T-helper 2 cell (primary cell): ENCODE measurements at regions not wholly inside any gene's neighbourhood (a gene's known extent, or its start where the extent isn't known, plus 50 kb on each side); places are given as distances from the start of the nearest gene placed in this dataset.

ENCODE experiments used
- DNase-seq, 5 experiments: peaks; one replicate each; pipeline versions ENCODE4 v3.0.0 to v3.0.0-alpha.2; 2012 to 2022

GRCh38 chr12:66964629-66965028 is 285.8 kb upstream of the GRIP1 start:
- peak in 3 of 5 experiments; percentile 50 to 79 (median 51) for DNase-seq

- DNase-seq = no peak
These were observed 286.7 kb upstream of the GRIP1 start for GRCh38 chr12:66965621-66966020.

DNA sequence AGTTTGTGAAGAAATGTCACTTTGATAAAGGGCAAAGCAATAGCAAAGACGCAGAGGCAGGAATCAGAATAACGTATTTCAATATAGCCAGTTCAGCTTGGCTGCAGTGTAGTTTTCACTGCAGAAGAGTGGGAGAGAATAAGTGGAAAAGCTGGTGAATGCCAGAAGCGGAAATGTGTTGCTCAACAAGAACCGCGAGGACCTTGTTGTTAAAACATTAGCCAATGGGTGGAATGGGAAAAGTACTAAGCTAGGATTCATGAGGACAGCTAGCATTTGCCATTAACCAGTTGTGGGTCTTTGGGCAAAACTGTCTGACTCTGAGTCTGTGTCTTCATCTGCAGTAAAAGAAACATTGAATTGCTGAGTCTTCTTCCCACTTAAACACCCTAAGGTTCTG is 292.9 kb upstream of the GRIP1 start:
- no peak for DNase-seq

GRCh38 chr12:66976526-66976925 is 292.6 kb upstream of the CAND1 start:
- DNase-seq = no peak

- DNase-seq = no peak
These were observed 290.4 kb upstream of the CAND1 start for GRCh38 chr12:66978802-66979201.

- DNase-seq = peak in 1 of 5 experiments; percentile 20
These were observed 289.9 kb upstream of the CAND1 start for GRCh38 chr12:66979251-66979650.

GRCh38 chr12:66984077-66984476 is 285.1 kb upstream of the CAND1 start:
- DNase-seq = no peak

- DNase-seq = no peak
These were observed 284.2 kb upstream of the CAND1 start for GRCh38 chr12:66984962-66985361.

DNA sequence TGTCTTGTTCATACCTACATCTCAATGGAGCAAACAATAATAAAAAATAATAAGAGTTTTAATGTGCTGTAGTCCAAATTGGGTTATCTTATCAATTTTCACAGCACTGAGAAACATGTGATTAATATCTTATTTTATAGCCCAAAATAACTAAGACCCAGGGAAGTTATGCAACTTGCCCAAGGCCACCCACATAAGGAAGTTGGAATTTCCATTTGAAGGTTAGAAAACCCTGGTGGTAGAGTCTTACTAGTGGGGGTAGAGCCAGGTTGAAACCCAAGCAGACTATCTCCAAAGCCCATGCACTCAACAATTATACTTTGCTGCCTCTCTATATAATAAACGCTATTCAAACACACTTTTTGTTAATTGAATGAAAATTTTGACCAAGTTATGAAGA is 270.0 kb upstream of the CAND1 start:
- no peak for DNase-seq

GRCh38 chr12:67001251-67001650 is 267.9 kb upstream of the CAND1 start:
- DNase-seq = no peak

DNA sequence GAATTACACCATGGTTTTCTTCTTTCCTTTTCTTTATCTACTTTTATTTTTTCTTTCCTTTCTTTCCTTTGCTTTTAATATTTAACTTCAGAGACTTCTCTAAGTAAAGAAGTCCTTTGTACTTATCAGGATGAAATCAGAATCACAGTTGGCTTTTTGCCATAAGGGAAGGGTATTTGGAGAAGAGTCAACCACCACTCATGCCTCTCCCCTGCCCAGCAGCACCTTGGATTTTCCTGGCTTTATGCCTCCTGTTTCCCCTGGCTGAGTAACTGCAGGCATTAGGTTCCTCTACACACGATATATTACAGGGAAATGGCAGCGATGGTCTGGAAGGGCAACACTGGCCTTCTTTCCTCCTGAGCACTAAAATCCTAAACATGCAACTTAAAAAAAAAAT is 266.4 kb upstream of the CAND1 start:
- no peak for DNase-seq

DNA sequence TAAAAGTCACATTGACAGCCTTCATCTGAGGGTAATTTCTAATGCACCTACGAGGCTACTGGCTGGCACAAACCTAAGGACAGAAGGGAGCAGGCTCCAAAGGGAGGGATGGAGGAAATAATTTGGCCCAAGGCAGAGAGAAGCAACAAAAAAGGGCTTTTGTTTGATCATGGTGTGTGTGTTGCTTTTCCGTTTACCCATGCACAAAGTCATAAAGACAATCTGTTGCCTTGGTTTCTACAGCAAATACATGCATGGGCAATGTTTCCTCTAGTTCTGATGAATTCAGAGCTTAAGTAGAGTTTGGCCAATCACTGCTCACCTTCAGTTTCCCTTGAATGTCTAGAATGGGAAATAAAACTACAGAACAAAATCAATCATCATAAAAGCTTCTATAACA is 262.5 kb upstream of the CAND1 start:
- no peak for DNase-seq

DNA sequence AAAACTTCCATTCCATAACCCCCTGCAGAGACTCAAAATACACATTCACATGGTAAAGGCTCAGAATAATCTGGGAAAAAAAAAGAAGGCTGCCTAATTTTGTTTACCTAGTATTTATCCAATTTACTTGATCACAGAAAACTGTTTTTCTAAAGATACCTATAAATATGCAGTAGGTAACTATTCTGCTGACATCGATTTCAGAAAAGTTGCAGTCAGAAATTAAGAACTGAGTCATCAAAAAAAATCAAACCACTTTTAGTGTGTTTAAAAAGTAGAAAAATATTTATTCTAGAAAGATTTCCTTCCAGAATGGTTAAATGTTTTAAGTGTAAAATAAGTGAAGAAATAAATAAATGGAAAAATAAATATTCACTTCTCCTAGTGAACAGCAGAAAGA is 254.5 kb upstream of the CAND1 start:
- DNase-seq = no peak

- no peak for DNase-seq
These were observed 251.1 kb upstream of the CAND1 start for GRCh38 chr12:67018105-67018504.

DNA sequence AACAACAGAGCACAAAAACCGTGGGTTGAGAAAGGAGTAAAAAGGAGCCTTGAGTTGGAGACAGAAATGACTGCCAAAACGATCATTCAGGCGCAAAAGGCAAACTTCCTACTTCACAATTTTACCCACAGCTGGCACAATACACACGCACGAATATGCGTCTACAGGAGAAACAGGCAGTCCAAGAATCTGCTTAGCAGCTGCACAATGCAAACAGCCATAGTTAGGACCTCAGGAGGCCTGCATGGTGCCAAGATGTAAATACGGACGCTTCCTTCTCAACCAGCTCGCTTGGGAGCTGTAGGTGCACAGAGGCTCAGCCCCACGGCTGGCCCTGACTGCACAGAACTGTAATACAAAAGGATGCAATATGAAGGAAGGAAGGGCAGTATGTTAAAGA is 250.1 kb upstream of the CAND1 start:
- DNase-seq = no peak

- peak in 3 of 5 experiments; percentile 4 to 29 (median 6) for DNase-seq
These were observed 243.5 kb upstream of the CAND1 start for GRCh38 chr12:67025543-67026114.

DNA sequence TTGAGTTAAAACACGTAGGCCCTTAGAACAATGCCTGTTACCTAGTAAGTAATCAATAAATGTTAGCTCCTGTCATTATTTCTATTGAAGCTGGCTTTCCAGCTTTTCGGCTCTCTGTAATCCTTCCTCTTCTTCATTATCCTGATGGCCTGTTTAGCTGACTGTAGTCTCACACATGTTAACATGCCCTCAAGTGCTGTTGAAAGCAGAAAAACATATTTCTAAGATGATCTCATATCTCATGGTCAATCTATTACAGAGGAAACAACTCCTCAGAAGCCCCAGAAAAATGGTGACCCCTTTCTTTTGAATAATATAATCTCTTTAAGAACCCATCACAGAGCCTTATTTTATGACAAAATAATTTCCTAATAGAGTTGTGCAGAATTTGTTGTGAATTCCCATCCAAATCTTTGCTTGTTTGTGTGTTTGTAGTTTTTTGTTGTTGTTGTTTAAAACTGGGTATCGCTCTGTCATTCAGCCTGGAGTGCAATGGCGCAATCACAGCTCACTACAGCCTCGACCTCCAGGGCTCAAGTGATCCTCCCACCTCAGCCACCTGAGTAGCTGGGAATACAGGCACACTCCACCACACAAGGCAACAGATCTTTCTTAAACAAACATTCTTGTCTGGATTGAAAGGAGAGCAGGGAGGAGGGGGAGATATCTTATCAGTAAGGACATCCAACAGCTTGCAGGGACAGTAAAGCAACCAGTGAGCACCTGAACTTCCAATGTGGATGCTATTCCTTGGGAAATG is 242.5 kb upstream of the CAND1 start:
- no peak for DNase-seq

DNA sequence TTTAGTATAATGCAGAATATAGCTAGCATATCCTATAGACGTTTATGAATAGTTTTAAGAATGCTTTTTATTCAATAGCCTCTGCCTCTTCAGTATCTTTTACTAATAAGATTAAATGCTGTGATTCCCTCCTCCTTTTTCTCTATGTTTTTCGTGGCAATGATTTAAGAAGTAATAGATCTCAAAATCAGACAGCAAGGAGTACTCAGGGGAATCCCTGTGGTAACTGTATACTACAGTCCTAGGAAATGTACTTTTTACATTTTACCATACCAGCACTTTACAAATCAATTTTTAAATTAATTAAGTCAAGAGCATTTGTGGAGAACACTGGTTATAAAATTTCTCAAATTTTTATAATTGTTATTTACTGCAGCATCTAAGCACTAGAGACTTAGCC is 240.6 kb upstream of the CAND1 start:
- no peak for DNase-seq

- DNase-seq = no peak
These were observed 234.9 kb upstream of the CAND1 start for GRCh38 chr12:67034110-67034879.

DNA sequence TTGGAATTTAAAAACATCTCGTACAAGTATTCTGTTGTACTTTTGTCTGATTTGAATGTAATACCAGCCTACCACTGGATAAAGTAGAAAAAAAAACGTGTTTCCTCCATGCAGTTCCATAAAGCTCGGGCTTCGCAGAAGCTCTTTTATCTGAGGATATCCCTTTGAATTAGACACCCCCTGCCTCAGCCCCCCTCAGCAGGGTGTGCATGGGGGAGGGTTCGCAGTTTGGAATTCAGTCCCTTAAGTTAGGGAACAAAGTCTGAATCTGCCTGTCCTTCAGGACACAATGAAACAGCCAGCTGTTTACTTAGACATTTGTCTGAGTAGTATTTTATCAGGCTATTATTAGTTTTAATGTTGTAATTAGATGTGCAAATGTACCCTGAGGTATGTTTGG is 234.0 kb upstream of the CAND1 start:
- no peak for DNase-seq

DNA sequence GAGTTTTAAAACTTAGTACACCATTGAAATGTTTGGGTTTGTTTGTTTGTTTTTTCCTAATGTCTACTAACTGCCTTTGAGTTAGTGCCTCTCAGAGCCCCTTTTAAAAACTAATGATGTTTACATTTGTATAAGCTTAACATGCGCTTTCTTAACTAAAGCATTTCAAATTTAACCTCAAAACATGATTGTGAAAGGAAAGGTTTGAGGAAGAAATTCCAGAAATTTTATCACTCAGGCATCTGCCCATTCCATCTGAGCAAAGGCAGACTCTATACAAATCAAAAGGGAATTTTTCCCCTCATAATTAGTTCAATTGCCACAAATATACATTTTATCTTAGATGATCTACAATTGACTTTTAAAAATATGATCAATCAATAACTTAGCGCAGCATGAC is 230.7 kb upstream of the CAND1 start:
- no peak for DNase-seq

DNA sequence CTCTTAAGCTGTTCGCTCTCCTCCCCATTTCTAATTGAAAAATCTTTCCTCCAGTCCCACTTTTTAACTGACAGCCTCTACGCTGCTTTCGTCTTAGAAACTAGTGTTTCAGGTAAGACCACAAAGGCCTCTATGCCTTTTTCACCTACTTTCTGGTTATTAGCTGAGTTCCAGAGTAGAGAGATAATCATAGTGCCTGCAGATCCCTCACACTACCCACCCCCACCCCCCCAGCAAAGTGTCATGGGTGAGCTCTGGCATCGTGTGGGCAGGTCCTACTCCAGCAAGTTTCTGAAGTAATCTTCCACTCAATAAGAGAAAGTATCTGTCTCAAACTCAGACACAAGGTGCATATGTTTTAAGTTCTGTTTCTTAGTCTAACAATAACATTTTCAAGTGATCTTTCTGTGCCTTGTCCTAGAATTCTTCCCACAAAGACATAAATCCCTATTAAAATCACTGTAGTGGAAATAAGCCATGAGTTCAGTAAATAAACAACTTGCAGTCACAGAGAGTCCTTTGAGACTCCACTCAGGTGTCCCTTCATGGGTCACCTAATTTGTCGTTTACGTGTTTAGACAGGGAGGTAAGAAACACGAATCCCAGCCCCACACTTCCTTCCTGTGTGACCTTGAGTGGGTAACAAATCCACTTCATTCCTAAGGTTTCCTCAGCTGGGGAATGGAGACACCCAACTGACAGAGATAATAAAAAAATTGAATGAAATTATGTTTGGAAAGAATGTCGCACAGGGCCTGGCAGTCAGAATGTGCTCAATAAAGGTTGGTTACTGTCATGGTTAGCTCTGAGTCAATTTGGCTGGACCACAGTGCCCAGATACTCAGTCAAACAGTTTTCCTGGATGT is 228.9 kb upstream of the CAND1 start:
- no peak for DNase-seq

DNA sequence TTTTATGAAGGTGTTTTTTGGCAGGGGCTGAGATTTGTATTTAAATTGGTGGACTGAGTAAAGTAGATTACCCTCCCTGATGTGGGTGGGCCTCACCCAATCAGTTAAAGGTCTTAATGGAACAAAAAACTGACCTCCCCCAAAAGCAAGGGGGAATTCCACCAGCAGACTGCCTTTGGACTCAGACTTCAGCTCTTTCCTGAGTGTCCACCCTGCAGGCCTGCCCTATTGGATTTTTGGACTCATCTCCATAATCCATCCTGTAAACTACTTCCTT is 228.4 kb upstream of the CAND1 start:
- DNase-seq = no peak
